HG02981 (cell line): ENCODE measurements at regions not wholly inside any gene's neighbourhood (a gene's known extent, or its start where the extent isn't known, plus 50 kb on each side); places are given as distances from the start of the nearest gene placed in this dataset.

Experiments
- ATAC-seq: cut with Tn5 transposase; IDR thresholded peaks from one replicate; pipeline ENCODE4 v1.9.1; 2021; ENCODE audit warnings: mild to moderate bottlenecking, moderate library complexity; ENCODE audit not compliant: unreplicated experiment

DNA sequence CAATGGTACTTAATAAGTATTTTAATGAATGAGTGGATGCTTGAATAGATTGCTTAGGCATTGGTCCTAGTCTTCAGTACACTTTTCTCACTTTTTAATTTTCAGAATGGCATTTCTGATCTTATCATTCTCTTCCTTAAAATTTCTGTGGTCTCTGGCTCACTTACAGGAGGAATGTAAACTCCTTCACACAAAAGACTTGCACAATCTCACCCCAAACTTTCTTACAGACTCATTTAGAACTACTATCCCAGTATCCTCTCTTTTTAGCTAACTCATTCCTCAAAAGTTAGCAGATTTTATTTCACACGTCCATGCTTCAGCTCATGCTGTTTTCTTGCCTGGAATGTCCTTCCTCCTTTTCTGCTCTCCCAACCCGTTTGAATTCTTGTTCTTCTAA, 350.1 kb downstream of the GRXCR1 start:
- ATAC-seq, result no peak

DNA sequence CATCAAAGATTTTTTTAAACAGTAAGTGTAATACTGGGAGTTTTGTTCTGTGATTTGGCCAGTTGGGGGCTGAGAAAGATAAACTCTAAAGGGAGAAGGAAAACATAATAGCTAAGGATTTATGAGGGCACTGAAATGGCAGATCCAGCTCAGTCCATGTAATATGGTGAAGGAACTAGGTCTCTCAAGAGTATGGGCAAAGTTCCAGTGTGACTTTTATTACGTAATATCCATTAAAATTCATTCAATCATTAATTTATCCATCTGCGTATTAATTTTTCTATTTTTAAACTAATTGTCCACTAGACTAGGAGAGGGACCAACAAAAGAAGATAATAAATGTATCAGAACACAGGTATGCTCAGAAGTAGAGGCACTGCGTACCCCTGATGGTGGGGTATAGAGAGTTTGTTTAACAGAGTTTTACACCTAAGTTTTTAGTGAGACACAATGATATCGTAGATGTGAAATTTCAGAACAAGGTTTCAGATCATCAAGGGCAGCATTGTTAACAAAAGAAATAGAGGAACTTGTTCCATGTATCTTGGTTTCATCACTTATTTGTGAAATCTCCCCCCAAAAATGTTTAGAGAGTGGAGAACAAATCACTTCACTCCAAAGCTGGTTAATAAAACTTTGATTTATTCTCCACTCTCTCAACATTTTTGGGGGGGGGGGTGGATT, 351.1 kb downstream of the GRXCR1 start:
- ATAC-seq, result no peak

- peak; percentile 98 for ATAC-seq
These were observed 352.3 kb downstream of the GRXCR1 start for GRCh38 chr4:43244688-43245382.

DNA sequence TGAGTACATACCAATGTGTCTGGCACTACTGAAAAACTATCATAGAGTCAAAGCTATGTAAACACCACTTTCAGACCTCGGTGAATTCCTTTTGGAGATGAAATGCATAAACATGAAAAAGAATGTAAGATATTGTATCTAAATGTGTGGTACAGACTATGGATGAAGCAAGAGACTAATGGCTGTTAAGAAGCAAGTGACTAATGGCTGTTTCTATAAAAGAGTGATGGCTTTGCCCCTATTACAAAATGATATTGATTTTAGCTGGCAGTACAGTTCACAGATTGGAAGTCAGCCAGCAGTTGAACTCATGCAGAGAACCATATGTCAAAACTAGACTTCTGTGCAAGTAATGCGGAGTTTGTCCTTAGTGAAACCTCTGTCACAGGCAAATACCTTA, 359.3 kb downstream of the GRXCR1 start:
- ATAC-seq, result no peak

DNA sequence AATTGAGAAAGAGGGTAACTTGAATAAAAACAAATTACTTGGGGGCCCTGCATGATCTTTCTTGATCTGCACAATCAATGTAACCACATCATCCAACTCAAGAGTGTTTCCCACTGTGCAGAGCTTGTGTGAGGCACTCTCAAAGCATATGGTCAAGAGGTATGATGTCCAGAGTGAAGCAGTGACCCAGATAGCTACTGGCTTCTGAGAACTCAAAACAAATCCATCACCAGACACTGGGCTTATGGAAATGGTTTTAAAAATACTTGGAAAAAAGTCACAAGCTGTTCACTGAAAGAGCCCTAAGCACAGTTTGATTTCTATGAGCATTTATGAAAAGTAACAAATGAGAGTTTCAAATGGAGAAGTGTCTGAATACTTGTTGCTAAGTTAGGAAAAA, 361.0 kb downstream of the GRXCR1 start:
- no peak for ATAC-seq

DNA sequence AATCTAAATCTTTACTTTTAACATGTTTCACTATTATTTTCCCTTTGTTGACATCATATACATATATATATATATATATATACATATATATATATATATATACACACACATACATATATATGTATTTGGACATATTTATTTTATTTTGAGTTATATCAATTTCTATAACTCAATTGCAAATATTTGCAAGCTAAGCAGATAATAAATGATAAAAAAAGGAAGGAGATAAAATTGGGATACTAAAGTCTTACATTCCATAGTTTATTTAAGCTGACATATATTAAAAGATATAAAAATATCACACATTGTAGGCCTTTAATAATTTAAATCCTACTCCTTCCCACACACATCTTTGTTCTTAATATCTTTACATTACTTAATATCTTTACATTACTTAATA, 372.2 kb downstream of the GRXCR1 start:
- ATAC-seq, result no peak

- no peak for ATAC-seq
These were observed 379.4 kb downstream of the GRXCR1 start for GRCh38 chr4:43271946-43272345.

GRCh38 chr4:43274376-43274775, 381.9 kb downstream of the GRXCR1 start:
- no peak for ATAC-seq

DNA sequence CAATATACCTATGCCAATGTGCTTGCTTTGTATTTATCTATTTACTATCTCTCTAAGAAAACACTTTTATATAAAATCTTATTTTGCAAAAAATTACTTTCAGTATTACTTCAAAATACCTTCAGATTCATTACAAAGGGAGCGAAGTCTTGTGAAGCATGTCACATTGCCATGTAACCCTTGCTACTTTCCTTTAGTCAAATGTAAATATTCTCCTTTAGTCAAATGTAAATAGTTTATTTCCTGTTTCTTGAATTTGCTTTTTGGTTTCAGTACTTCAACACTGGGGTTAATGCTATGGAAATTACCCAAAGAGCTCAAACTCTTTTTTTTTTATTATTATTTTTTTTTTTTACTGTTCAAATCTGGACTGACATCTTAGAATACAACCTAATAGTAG, 383.3 kb downstream of the GRXCR1 start:
- ATAC-seq, result no peak

DNA sequence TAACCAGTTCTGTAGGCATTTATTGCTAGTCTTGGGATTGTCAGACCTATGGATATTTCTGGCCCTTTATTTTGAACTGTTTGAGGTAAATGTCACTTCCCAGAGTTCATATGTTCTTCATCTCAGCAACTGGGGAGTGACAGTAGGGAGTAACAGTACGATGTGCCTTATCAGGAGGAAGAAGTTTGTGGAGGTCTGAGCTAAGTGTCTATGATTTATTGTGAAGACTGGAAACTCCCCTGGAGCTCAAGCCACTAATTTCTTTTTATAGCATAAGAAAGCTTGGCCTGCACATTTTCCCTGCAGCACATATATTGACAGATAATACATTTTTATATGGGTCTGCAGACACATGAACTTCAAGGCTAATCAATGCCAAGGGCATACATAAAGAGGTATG, 383.8 kb downstream of the GRXCR1 start:
- no peak for ATAC-seq

DNA sequence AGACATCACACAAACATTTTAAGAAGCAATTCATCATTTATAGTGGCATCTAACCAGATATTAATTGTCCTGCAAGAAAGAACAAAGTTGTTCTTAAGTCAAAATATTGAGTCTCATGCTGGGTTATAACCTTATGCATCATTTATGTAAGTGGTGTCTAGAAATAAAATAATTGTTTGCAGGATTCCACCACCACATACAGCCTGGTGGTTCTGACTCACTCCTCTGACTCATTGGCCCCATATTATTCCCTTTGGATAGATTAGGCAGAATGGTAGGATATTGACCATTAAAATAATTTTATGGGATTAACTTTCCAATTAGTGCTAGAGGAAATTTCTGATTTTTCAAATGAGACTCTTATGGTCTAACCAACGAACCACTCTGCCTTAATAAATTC, 384.5 kb downstream of the GRXCR1 start:
- ATAC-seq, result no peak

GRCh38 chr4:43282534-43282933, 390.0 kb downstream of the GRXCR1 start:
- no peak for ATAC-seq

- ATAC-seq, result no peak
These were observed 393.6 kb downstream of the GRXCR1 start for GRCh38 chr4:43286137-43286536.

GRCh38 chr4:43296946-43297528, 404.5 kb downstream of the GRXCR1 start:
- ATAC-seq, result no peak

DNA sequence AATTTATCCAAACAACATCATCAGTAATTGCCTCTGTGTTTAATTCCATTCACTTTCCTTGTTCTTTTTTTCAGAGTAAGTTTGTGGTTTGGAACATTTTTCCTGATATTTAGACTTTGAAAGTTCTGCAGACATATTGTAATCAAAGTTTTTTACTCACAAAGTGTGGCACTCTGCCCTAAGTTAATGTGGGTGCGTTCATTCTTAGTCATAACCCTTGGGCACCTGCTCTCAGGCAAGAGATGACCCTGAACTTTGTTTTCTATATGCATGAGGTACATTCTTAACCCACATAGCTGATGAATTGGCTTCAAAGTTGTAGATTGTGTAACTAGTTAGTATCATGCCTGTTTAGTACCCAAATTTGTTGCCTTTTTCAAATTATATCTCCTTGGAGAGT, 424.3 kb downstream of the GRXCR1 start:
- no peak for ATAC-seq

- ATAC-seq, result no peak
These were observed 432.9 kb downstream of the GRXCR1 start for GRCh38 chr4:43325220-43325967.

- no peak for ATAC-seq
These were observed 437.8 kb downstream of the GRXCR1 start for GRCh38 chr4:43330288-43330687.

- no peak for ATAC-seq
These were observed 438.9 kb downstream of the GRXCR1 start for GRCh38 chr4:43331226-43332051.

GRCh38 chr4:43332052-43332425, 439.5 kb downstream of the GRXCR1 start:
- ATAC-seq, result no peak

- no peak for ATAC-seq
These were observed 445.2 kb downstream of the GRXCR1 start for GRCh38 chr4:43337707-43338106.

GRCh38 chr4:43339435-43339834, 446.9 kb downstream of the GRXCR1 start:
- no peak for ATAC-seq
